GM12878 (cell line): ENCODE measurements at regions not wholly inside any gene's neighbourhood (a gene's known extent, or its start where the extent isn't known, plus 50 kb on each side); places are given as distances from the start of the nearest gene placed in this dataset.

Source experiments
- ATAC-seq: fragments of 200-7000 bp; cut with Tn5 transposase; 3 replicates; pipeline ENCODE4 v1.9.1; 2020; ENCODE audit warnings: mild to moderate bottlenecking, moderate library complexity
- BruUV-seq: library from RNA; stranded (reverse); fragments of 400-500 nt; replicated peaks from 2 replicates; lab custom pipeline; 2021; lab: Mats Ljungman, UMichigan
- CTCF ChIA-PET: fragments of 300-600 bp; sonication (Branson Sonifier 250); formaldehyde crosslinking; extraction: SDS; loops from one replicate; lab custom pipeline; 2021; ENCODE audit warnings: inconsistent platforms; lab: Yijun Ruan, JAX
- POLR2A ChIA-PET: fragments of 350-600 bp; formaldehyde crosslinking; extraction: SDS; loops from one replicate; lab custom pipeline; 2021; ENCODE audit warnings: inconsistent platforms; lab: Charles Lee
- RAD21 ChIA-PET: fragments of 300-600 bp; sonication (Branson Sonifier 250); formaldehyde crosslinking; loops from one replicate; lab custom pipeline; 2023; ENCODE audit warnings: antibody characterized with exemption; ENCODE audit not compliant: unreplicated experiment; lab: Charles Lee
- SMC1A ChIA-PET: fragments of 300-600 bp; sonication (Branson Sonifier 250); formaldehyde crosslinking; loops from one replicate; lab custom pipeline; 2023; ENCODE audit not compliant: unreplicated experiment, uncharacterized antibody; lab: Charles Lee
- DNase-seq: peaks from one replicate; pipeline ENCODE4 v3.0.0-alpha.2; 2011; ENCODE audit warnings: low read depth, low spot score
- FAIRE-seq: peaks from 3 replicates; lab custom pipeline; 2011; peaks lifted over from hg19 to GRCh38; lab: Jason Lieb, UNC
- H2AFZ ChIP-seq: 2 replicates; pipeline ENCODE4 v1.6.0; 2011; ENCODE audit warnings: low read depth, low read length, control low read depth; ENCODE audit not compliant: control insufficient read depth
- H3K27ac ChIP-seq: 2 replicates; pipeline ENCODE4 v1.5.1; 2011; ENCODE audit warnings: control low read depth; ENCODE audit not compliant: control insufficient read depth, insufficient read depth
- H3K27me3 ChIP-seq, 2 experiments: replicated peaks in 1 of 2; 2 replicates each; pipeline versions ENCODE4 v1.6.0 to v1.6.1; 2011; ENCODE audit warnings: low read length in 1 of 2; ENCODE audit not compliant: control insufficient read depth in 2 of 2, insufficient read depth in 2 of 2
- H3K36me3 ChIP-seq, 2 experiments: 2 replicates each; pipeline ENCODE4 v1.5.1; 2011; ENCODE audit warnings: low read length in 1 of 2; ENCODE audit not compliant: control insufficient read depth in 2 of 2, insufficient read depth in 2 of 2
- H3K4me1 ChIP-seq: 2 replicates; pipeline ENCODE4 v1.6.1; 2011; ENCODE audit warnings: mild to moderate bottlenecking, low read length, moderate library complexity, mixed read lengths; ENCODE audit not compliant: control insufficient read depth, insufficient read depth
- H3K4me2 ChIP-seq: 2 replicates; pipeline ENCODE4 v1.6.0; 2011; ENCODE audit warnings: control low read depth; ENCODE audit not compliant: control insufficient read depth, insufficient read depth
- H3K4me3 ChIP-seq: fragments of 200-600 bp; sonication (generic); 2 replicates; pipeline ENCODE4 v1.5.1; 2016
- H3K79me2 ChIP-seq: 2 replicates; pipeline ENCODE4 v1.6.0; 2011; ENCODE audit warnings: low read length; ENCODE audit not compliant: control insufficient read depth, insufficient read depth
- H3K9ac ChIP-seq: 2 replicates; pipeline ENCODE4 v1.8.0; 2011; ENCODE audit warnings: low read length, control low read depth, mixed read lengths; ENCODE audit not compliant: control insufficient read depth, insufficient read depth
- H3K9me3 ChIP-seq: replicated peaks from 3 replicates; pipeline ENCODE4 v1.5.1; 2011; ENCODE audit warnings: mild to moderate bottlenecking, low read length; ENCODE audit not compliant: control insufficient read depth, insufficient read depth
- H4K20me1 ChIP-seq: 2 replicates; pipeline ENCODE4 v1.6.0; 2011; ENCODE audit not compliant: control insufficient read depth, insufficient read depth
- ATF7 ChIP-seq: fragments of 450-650 bp; IDR thresholded peaks from 2 replicates; pipeline ENCODE4 v1.6.1; 2016; ENCODE audit warnings: low read depth, mild to moderate bottlenecking
- BHLHE40 ChIP-seq, 2 experiments: fragments of 450-650 bp in 1 of 2; IDR thresholded peaks; 2 replicates each; pipeline ENCODE4 v1.6.1; 2011 to 2017; ENCODE audit warnings: low read depth in 2 of 2, borderline replicate concordance in 1 of 2, improper control_type of control experiment in 1 of 2, low read length in 1 of 2, mild to moderate bottlenecking in 1 of 2
- BMI1 ChIP-seq: fragments of 450-650 bp; IDR thresholded peaks from 2 replicates; pipeline ENCODE4 v1.6.1; 2016; ENCODE audit warnings: mild to moderate bottlenecking, moderate library complexity, borderline replicate concordance
- CEBPB ChIP-seq, 2 experiments: fragments of 150-350 bp in 1 of 2; IDR thresholded peaks; 2 replicates each; pipeline ENCODE4 v1.6.1; 2012 to 2014; ENCODE audit warnings: low read depth in 2 of 2, low read length in 2 of 2, borderline replicate concordance in 1 of 2, inconsistent platforms in 1 of 2
- CHD4 ChIP-seq: fragments of 200-600 bp; sonication (generic); IDR thresholded peaks from 2 replicates; pipeline ENCODE4 v1.6.1; 2016; ENCODE audit warnings: mild to moderate bottlenecking
- EED ChIP-seq: sonication (generic); IDR thresholded peaks from 2 replicates; pipeline ENCODE4 v1.6.1; 2016; ENCODE audit warnings: antibody characterized with exemption, low read depth
- LARP7 ChIP-seq: fragments of 450-650 bp; IDR thresholded peaks from 2 replicates; pipeline ENCODE4 v1.6.1; 2017; ENCODE audit warnings: mild to moderate bottlenecking
- MYC ChIP-seq: IDR thresholded peaks from 2 replicates; pipeline ENCODE4 v1.6.1; 2011; ENCODE audit warnings: mild to moderate bottlenecking, low read length, moderate library complexity, inconsistent platforms; ENCODE audit not compliant: insufficient read depth, insufficient replicate concordance, insufficient read length, severe bottlenecking
- NBN ChIP-seq: fragments of 450-650 bp; IDR thresholded peaks from 2 replicates; pipeline ENCODE4 v1.6.1; 2016
- NR2F1 ChIP-seq: fragments of 450-650 bp; conservative IDR thresholded peaks from 2 replicates; pipeline ENCODE4 v1.6.1; 2017; ENCODE audit warnings: mild to moderate bottlenecking
- PAX5 ChIP-seq: IDR thresholded peaks from 2 replicates; pipeline ENCODE4 v1.6.1; 2011; ENCODE audit warnings: low read depth, low read length, borderline replicate concordance
- POU2F2 ChIP-seq: IDR thresholded peaks from 3 replicates; pipeline ENCODE4 v1.6.1; 2011; ENCODE audit warnings: low read depth, mild to moderate bottlenecking, low read length, borderline replicate concordance
- PRDM15 ChIP-seq: fragments of 450-650 bp; formaldehyde crosslinking; IDR thresholded peaks from 2 replicates; pipeline ENCODE4 v1.4.0; 2020; ENCODE audit warnings: mild to moderate bottlenecking, moderate library complexity
- SMAD5 ChIP-seq: IDR thresholded peaks from 2 replicates; pipeline ENCODE4 v1.6.1; 2016; ENCODE audit warnings: antibody characterized with exemption, low read depth
- ZBTB33 ChIP-seq: fragments of 450-650 bp; IDR thresholded peaks from 2 replicates; pipeline ENCODE4 v1.6.1; 2017; ENCODE audit warnings: mild to moderate bottlenecking
- ZSCAN29 ChIP-seq: fragments of 450-650 bp; IDR thresholded peaks from 2 replicates; pipeline ENCODE4 v1.6.1; 2017; ENCODE audit warnings: mild to moderate bottlenecking, moderate library complexity
- WGBS: methylation state at CpG from one replicate; pipeline ENCODE4 v1.1.6; 2016; ENCODE audit warnings: low lambda C conversion rate; ENCODE audit not compliant: insufficient replicate concordance, insufficient coverage; ENCODE audit errors: missing lambda C conversion rate; 5-methylcytosine and 5-hydroxymethylcytosine counted together
- in situ Hi-C: fragments of 300-500 bp; cut with MboI; formaldehyde crosslinking; loops from 9 replicates; pipeline ENCODE4 v1.14.3; 2018; ENCODE audit warnings: mixed read lengths
- intact Hi-C: fragments of 100-400 bp; cut with micrococcal nuclease; formaldehyde crosslinking; loops from one replicate; pipeline ENCODE4 v1.14.2; 2022; ENCODE audit not compliant: unreplicated experiment
- TF ChIP-seq, protein P1 (sequence below): IDR thresholded peaks from 2 replicates; pipeline ENCODE4 v1.6.1; 2012; ENCODE audit warnings: low read depth, low read length, improper control_type of control experiment

- TF ChIP-seq BHLHE40 (IDR thresholded peaks at IDR 0.05; ENCODE audit: borderline replicate concordance in 1 of 2, low read depth in 2 of 2, low read length in 1 of 2): no peak
- no peak for TF ChIP-seq PAX5
- TF ChIP-seq ATF7: no peak
Observed at GRCh38 chr2:160700021-160700814, 206.6 kb upstream of the RBMS1 start (continued).

DNA sequence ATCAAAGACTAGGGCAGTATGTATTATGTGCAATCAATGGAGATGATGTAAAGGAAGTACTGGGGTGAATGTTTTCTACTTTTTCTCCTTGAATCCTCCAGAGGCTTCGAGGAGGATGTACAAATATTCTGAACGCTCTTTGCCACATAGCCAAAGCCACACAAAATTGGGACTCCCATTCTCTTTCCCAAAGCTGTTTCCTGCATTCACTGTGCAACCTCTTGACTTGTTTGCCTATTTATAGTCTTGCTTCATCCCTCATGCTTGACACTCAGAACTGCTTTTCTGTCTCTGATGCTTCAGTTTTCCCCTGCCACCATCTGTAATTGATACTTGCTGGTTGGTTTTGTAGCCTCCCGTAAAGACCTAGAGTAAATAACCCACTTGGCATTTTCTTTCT, 208.2 kb upstream of the RBMS1 start:
- Histone ChIP-seq H3K79me2 (no peaks in the 10 kb centered on the region), H3K27ac (no peak overlapping the region), H3K9me3 (no peaks in the 10 kb centered on the region), H3K4me3 (no peak overlapping the region), H3K36me3 (no peaks in the 10 kb centered on the region), H3K27me3 (no peaks in the 10 kb centered on the region), H3K9ac (no peak overlapping the region), H3K4me2 (no peak overlapping the region), H4K20me1 (no peaks in the 10 kb centered on the region), H2AFZ (no peak overlapping the region), H3K4me1 (peaks cover 5% of the 10 kb centered on the region; the same call in 1 of the 2 replicates)
- in situ Hi-C loops (no loop called here), intact Hi-C loops (loop anchor here (10.0 kb wide), 1 partner anchor 1907 kb away; the partner anchor contains the start of gene DAPL1)
- SMC1A ChIA-PET: no interaction called here
- no TSS peak for BruUV-seq
- RAD21 ChIA-PET: no interaction called here
- DNase-seq (no peak), ATAC-seq (no peak), FAIRE-seq (no peak)
- CTCF ChIA-PET: no interaction called here
- POLR2A ChIA-PET: no interaction called here
- WGBS: 19% methylated on average over 3 of the region's 3 CpGs
- TF ChIP-seq EED (no peak), POU2F2 (no peak), CEBPB (IDR thresholded peaks at IDR 0.05; ENCODE audit: borderline replicate concordance in 1 of 2, low read depth in 2 of 2, low read length in 2 of 2) (no peak), PRDM15 (CRISPR knock-in tag) (no peak), ZSCAN29 (no peak), LARP7 (no peak), CHD4 (no peak), ZBTB33 (no peak), BMI1 (no peak), NR2F1 (no peak), SMAD5 (no peak), NBN (no peak), MYC (no peak)
- TF ChIP-seq, protein P1, sequence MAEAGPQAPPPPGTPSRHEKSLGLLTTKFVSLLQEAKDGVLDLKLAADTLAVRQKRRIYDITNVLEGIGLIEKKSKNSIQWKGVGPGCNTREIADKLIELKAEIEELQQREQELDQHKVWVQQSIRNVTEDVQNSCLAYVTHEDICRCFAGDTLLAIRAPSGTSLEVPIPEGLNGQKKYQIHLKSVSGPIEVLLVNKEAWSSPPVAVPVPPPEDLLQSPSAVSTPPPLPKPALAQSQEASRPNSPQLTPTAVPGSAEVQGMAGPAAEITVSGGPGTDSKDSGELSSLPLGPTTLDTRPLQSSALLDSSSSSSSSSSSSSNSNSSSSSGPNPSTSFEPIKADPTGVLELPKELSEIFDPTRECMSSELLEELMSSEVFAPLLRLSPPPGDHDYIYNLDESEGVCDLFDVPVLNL: no peak
